ENCODE measurements at regions not wholly inside any gene's neighbourhood (a gene's known extent, or its start where the extent isn't known, plus 50 kb on each side); places are given as distances from the start of the nearest gene placed in this dataset.

- no peak for ATAC-seq (ENCODE audit: low read depth)
- Histone ChIP-seq H3K4me1 (ENCODE audit: insufficient read depth, poor library complexity, severe bottlenecking) (peaks cover 1% of the 10 kb centered on the region), H3K4me3 (ENCODE audit: severe bottlenecking) (no peak overlapping the region), H3K27me3 (ENCODE audit: insufficient read depth, poor library complexity, severe bottlenecking) (no peaks in the 10 kb centered on the region), H3K9me3 (ENCODE audit: severe bottlenecking) (no peaks in the 10 kb centered on the region), H3K27ac (ENCODE audit: poor library complexity, severe bottlenecking) (no peak overlapping the region), H3K36me3 (ENCODE audit: low read depth) (peaks cover 37% of the 10 kb centered on the region)
- no peak for DNase-seq (ENCODE audit: low spot score)
- no peak for TF ChIP-seq CTCF (IDR thresholded peaks at IDR 0.05; ENCODE audit: poor library complexity, severe bottlenecking)
These were observed 133.9 kb downstream of the RFLNA start for GRCh38 chr12:124428792-124429281.

DNA sequence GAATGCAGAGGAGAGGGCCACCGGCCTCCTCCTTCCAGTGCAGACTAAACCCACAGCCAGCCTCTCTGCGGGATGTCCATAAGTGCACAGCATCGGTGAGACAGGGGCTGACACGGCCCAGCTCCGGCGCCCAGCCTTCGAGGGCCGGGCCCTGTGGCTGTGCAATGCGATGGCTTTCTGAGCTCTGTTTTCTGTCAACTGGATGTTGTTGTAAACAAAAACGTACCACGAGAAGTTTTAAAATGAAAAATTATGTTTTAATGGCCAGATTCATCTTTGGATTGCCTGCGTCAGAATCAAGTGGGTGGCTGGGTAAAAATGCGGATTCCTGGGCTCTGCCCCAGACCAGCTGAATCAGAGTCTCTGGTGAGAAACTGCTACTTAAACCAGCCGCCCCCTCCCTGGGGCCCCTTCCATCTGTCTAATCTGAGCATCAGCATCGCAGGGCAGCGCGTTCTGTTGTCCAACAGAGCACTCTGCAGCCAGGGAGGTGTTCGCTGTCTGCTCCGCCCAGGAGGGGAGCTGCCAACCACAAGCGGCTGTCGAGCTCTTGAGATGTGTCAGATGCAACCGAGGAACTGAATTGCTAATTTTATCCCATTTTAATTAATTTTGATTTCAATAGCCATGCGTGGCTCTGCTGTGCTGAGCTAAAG lies 133.4 kb downstream of the RFLNA start:
- peak; percentile 19; the same call in 1 of the 3 replicates for ATAC-seq (ENCODE audit: low read depth)
- no peak for TF ChIP-seq CTCF (IDR thresholded peaks at IDR 0.05; ENCODE audit: poor library complexity, severe bottlenecking)
- Histone ChIP-seq H3K4me3 (ENCODE audit: severe bottlenecking) (no peak overlapping the region), H3K9me3 (ENCODE audit: severe bottlenecking) (no peaks in the 10 kb centered on the region), H3K27ac (ENCODE audit: poor library complexity, severe bottlenecking) (no peak overlapping the region), H3K4me1 (ENCODE audit: insufficient read depth, poor library complexity, severe bottlenecking) (peaks cover 7% of the 10 kb centered on the region), H3K36me3 (ENCODE audit: low read depth) (peaks cover 41% of the 10 kb centered on the region), H3K27me3 (ENCODE audit: insufficient read depth, poor library complexity, severe bottlenecking) (no peaks in the 10 kb centered on the region)
- no peak for DNase-seq (ENCODE audit: low spot score)

GRCh38 chr12:124426594-124427555 lies 132.0 kb downstream of the RFLNA start:
- H3K27ac ChIP-seq (ENCODE audit: poor library complexity, severe bottlenecking): no peak overlapping the region
- H3K9me3 ChIP-seq (ENCODE audit: severe bottlenecking): no peaks in the 10 kb centered on the region
- peaks cover 42% of the 10 kb centered on the region for H3K36me3 ChIP-seq (ENCODE audit: low read depth)
- no peak overlapping the region for H3K4me3 ChIP-seq (ENCODE audit: severe bottlenecking)
- no peak for ATAC-seq (ENCODE audit: low read depth)
- no peak for DNase-seq (ENCODE audit: low spot score)
- no peak for TF ChIP-seq CTCF (IDR thresholded peaks at IDR 0.05; ENCODE audit: poor library complexity, severe bottlenecking)
- H3K4me1 ChIP-seq (ENCODE audit: insufficient read depth, poor library complexity, severe bottlenecking): peaks cover 15% of the 10 kb centered on the region
- no peaks in the 10 kb centered on the region for H3K27me3 ChIP-seq (ENCODE audit: insufficient read depth, poor library complexity, severe bottlenecking)

DNA sequence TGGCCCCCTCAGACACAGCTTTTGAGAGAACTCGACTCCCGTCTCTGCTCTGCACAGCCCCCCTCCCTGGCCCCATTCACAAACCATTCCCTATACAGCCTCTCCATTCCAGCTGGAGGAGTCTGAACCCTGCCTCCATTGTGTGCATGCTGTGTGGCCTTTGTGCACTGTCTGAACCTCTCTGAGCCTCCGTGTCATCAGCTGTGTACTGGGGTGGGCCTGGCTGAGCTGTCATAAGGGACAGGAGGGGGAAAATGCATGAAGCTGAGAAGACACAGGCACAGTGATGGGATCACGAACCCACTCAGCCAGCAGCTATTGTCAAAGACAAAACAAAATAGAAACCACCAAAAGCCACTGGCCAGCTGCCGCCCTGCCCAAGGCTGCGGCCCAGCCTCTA lies 130.8 kb downstream of the RFLNA start:
- no peaks in the 10 kb centered on the region for H3K27me3 ChIP-seq (ENCODE audit: insufficient read depth, poor library complexity, severe bottlenecking)
- H3K36me3 ChIP-seq (ENCODE audit: low read depth): peaks cover 55% of the 10 kb centered on the region
- no peak for TF ChIP-seq CTCF (IDR thresholded peaks at IDR 0.05; ENCODE audit: poor library complexity, severe bottlenecking)
- H3K4me3 ChIP-seq (ENCODE audit: severe bottlenecking): no peak overlapping the region
- peaks cover 18% of the 10 kb centered on the region for H3K4me1 ChIP-seq (ENCODE audit: insufficient read depth, poor library complexity, severe bottlenecking)
- H3K27ac ChIP-seq (ENCODE audit: poor library complexity, severe bottlenecking): no peak overlapping the region
- ATAC-seq (ENCODE audit: low read depth): no peak
- H3K9me3 ChIP-seq (ENCODE audit: severe bottlenecking): no peaks in the 10 kb centered on the region
- no peak for DNase-seq (ENCODE audit: low spot score)

Measured in RWPE2 (cell line).